Left hindlimb (tissue), 1 donor: ENCODE measurements at regions not wholly inside any gene's neighbourhood (a gene's known extent, or its start where the extent isn't known, plus 50 kb on each side); places are given as distances from the start of the nearest gene placed in this dataset.

ENCODE experiments used
- DNase-seq: peaks from one replicate; pipeline ENCODE4 v3.0.0-alpha.2; 2018

DNA sequence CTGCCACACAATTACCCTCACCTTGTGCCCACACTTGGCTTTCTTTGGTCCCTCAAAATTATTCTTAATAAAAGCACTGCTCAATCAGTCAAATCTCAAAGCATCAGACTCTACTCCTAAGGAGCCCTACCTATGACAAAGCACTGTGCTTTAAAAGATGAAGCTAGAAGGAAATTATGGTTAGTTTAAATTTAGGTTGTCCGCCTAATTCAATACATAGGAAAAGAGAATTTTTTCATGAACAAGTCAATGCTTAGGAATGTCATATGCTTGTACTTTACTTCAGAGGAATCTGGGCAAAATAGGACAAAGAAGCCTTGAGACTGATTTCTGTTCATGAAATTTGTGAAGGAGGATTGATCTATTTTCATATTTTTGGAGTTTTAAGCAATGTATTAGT is 726.4 kb upstream of the CDH2 start:
- DNase-seq, result no peak

DNA sequence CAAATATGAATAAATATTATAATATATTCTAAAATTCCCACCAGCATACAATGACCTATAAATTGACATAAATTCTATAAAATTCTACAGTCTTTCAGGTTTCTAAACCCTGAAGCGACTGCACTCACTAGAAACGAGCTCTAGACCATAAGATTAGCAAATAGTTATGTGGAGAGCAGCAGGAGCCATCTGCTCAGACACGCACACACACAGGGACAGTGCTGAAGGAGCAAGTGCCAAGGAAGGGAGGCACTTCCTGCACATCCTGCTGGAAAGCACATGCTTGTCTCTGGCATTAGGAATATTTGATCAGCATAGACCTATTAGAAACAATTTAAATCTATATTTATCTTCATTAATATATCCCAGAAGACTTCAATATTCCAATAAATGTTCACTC is 713.9 kb upstream of the CDH2 start:
- no peak for DNase-seq

DNA sequence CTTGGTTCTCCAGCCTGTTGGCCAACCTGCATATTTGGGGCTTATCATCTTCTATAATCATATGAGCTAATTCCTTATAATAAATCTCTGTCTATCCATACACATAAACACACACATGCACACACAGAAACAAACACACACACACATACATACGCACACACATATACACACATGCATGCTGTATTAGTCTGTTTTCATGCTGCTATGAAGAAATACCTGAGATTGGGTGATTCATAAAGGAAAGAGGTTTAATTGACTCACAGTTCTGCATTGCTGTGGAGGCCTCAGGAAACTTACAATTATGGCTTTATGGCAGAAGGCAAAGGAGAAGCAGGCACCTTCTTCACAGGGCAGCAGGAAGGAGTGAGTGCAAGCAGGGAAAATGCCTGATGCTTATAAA is 707.4 kb upstream of the CDH2 start:
- DNase-seq, result no peak

DNA sequence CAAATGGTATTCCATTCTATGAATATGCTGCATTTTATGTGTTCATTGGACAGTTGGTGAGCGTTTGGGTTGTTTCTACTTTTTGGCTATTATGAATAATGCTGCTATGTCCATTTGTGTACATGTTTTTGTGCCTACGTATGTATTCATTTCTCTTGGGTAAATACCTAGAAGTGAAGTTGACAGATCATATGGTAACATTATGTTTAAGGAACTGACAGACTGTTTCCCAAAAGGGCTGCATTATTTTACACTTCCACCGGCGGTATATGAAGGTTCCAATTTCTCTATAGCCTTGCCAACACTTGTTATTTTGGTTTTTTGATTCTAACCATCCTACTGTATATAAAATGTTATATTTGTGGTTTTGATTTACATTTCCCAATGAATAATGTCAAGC is 703.9 kb upstream of the CDH2 start:
- no peak for DNase-seq

DNA sequence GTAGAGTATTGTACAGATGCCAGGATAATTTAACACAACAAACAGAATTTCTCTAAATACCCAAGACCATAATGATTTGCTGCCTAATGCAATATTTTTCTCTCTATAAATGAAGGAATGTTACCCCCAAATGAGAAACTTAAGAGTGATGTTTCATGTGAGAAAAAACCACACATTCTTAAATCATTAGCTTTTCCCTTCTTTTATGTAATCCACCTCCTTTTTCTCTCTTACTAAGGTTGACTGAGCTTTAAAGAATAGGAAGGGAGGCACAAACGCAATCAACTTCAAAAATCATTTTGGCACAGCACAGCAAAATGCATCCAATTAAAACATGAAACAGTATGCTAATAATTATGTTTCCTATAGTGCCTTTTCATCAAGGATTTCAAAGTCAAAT is 698.1 kb upstream of the CDH2 start:
- DNase-seq, result no peak

DNA sequence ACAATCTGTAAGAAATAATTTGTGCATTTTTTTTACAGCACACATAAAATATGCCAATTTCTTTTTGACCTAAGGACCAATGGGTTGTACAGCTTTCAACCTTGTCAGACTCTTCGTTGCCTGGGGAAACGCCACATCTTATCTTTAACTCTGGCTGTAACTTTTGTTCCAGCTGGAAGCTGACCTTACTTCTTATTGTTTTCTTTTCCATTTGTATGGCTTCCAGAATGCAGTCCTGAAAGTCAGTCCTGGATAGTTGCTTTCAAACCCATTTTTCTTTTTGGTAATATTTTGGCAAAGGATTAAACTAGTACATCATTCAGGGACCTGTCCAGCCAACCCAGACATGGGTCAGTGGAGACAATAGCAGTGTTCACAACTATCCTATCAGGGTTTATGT is 686.5 kb upstream of the CDH2 start:
- no peak for DNase-seq

DNA sequence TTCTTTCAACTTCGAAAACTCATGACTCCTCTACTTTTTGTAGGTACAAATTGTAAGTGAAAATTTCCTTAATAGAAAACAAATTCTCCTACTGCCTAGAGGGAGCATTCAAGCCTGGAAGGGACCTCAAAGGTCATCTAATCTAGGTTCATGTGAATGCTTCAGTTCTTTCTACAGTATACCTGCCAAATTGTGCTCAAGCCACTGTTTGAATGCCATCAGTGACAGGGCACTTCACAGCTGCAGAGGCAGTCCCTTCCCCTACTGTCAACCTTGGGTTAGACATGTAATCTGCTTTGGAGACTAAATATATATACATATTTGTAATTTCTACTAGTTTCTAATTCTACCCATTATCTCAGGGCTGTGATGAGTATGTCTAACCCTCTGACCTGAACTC is 681.3 kb upstream of the CDH2 start:
- no peak for DNase-seq

DNA sequence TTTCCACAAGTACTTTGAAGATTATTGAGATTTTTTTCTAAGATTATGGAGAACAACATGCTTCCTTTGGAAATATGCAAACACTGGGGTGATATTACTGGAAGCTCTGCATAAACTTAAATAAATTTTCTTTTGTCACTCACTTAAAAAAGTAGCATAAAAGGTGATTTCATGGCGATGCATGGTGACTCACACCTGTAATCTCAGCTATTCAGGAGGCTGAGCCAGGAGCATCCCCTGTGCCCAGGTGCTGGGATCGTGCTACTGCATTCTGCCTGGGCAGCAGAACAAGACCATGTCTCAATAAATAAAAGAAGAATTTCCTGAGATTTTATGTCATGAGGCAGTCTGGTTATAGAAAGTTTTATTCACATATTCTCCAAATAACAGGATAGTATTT is 679.1 kb upstream of the CDH2 start:
- DNase-seq, result no peak

DNA sequence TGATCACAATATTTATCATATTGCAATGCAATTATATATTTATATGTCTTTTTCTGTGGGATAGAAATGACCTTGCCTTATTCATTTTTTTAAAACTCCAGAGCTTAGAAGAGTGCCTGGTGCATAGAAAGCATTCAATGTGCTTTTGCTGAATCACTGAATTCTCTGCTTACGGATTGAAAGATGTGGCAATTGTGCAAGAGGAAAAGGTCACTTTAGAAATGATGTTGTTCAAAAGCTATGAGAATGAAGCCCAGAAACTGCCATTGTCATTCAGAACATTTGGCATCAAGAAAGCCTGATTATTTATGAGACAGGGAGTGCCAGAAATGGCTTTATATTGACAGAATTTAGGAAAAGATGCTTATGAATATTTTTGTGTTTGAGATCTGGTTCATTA is 678.6 kb upstream of the CDH2 start:
- no peak for DNase-seq

DNA sequence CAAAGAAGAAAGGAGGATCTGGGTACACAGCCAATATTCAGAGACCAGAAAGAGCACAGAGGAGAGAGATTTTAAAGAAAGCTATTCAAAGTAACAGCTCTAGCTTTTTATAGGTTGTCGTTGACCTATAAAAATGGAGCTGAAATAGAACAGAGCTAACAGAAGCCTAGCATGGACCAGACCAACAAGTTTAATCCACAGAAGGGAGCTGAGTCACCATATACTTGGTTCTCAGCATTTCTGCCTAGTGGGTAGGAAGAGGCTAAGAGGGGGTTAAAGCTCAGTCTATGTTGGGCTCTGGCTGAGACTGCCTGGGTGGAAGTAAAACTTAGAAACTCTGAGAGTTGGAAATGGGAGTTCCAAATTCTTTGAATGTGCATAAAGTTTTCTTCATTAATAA is 678.0 kb upstream of the CDH2 start:
- no peak for DNase-seq

DNA sequence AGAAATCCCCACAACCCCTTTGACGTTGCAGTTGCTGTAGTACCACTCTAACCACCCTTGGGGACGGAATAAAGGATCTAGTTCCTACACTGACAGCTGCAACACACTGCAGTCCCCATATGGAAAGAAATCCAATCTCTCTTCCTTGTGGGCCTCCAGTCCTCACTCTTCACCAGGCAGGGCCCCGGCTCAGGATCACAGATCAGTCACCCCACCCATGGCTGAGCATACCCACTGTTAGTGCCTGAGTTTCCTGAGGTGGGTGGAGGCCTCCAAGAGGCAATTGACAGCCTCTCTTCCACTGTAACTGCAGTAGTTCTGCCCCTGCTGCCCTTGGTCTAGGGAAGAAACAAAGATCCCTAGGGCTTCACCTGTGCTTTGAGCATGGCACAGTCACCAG is 670.0 kb upstream of the CDH2 start:
- no peak for DNase-seq

DNA sequence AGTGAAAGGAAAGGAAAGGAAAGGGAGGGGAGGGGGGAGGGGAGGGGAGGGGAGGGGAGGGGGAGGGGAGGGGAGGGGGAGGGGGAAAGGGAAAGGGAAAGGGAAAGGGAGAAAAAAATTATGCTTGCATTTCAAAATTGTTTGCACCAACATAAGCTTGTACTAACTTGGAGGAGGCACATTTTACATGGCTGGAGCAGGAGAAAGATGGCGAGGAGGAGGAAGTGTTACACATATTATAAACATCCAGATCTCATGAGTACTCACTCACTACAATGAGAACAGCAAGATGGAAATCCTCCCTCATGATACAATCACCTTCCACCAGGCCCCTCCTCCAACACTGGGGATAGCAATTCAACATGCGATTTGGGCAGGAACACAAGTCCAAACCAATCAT is 660.2 kb upstream of the CDH2 start:
- no peak for DNase-seq

DNA sequence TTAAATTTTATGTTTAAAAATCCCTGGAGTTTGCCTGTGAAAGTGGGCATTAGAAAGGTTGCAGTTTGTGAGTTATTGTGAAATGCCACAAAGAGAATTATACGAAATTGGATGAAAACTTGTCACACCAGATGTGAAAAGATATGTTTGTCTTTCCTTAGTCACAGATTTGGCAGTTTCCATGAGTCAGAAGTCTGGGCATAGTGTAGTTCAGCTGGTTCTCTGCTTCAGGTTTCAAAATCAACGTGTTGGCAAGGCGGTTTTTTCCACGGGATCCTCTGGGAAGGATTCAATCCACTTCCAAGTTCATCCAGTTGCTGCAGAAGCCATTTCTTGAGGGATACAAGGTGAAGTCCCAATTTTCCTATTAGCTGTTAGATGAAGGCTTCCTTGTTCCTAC is 658.0 kb upstream of the CDH2 start:
- DNase-seq, result no peak

DNA sequence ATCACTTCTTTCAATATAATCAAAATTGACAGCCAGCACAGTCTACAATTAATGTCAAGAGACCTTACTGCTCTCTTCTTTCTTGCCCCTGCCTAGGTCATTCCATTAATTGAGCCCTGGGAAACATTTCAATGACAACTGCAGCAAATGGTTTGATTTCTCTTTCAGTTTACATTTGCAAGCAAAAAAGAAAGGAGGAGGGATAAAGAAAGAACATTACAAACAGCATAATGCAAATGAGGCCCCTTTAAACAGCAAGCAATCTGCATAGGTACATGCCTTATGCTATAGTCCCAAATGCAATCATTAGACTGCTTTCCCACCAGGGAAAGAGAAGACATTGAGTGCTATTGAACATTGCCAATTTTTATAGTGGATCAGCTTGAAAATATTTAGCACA is 655.0 kb upstream of the CDH2 start:
- DNase-seq, result no peak

DNA sequence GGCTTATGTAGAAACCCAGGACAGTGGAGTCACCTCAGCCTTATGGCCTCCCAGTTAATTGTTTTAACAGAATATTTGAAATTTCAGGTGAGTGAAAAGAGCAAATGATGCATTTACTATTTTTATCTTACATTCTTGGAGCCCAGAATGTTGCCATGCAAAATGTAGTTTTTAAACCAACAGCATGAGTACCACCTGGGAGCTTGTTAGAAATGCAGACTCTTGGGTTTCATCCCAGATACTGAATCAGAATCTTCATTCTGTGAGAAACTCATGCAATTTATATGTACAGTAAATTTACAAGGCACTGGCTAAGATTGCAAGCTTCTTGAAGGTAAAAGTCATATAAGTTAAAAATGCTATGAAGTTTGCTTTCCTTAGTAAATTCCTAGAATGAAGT is 654.5 kb upstream of the CDH2 start:
- DNase-seq, result no peak

DNA sequence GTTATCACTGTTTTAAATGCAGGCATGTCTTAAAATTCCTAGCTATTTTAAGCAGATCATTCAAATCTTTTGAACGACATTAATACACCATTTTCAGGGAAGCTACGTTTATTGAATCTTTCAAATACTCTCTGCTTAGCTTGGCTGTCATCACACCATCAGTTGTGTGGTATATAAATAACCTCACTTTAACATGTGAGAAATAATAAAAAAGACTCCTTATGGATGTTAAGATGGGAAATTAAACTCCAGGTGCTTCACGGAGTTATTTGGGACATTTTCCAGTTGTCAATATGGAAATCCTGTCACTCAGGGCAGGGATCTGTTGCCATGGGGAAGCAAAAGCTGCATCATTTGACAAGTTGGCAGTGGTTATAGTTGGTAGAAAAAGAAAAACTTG is 649.2 kb upstream of the CDH2 start:
- no peak for DNase-seq

DNA sequence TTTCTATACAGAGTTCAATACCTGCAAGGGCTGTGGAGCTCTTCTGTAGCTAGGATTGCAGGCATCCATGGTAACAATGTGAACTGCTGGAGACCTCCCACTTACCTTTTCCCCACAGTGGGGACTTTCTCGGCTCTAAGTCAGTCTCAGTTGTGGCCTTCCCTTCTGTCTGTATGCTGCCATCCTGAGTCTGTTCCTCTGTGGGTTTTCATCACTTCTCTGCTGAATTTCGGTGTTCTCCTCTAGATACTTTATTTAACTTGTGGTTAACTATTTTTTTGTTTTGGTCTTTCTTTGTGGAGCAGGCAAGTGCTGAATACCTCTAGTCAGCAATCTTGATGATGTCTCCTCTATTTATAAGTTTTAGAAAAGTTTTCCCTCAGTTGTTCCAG is 647.2 kb upstream of the CDH2 start:
- DNase-seq, result no peak

DNA sequence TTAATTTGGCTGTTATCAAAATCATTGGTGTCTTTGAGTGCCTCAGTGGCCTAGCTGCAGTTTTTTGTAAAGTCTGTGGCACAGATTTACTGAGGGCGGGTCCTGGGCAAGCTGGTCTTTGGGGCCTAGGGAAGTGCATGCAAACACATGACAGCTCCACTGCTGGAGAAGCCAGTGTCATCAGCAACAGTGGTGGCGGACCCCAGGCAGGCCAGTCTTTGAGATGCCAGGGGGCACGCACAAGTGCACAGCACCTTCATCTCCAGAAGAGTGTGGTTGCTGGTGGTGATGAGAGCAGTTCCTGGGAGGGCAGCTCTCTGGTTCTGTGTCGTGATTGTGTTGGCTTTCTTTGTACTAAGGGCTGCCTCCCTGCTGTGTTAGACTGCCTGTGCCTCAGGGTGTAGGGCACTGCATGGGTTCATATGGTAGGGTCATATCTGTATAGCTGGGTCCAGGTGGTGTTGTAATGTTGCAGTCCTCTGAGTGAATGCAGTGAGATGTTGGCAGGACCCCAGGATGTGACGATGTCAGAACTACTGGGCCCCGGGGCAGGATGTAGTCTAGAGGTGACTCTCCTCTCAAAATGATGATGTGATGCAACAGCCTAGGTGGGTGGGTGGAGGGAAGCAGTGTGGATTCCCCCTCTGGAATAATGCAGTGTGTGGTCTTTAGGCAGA is 646.7 kb upstream of the CDH2 start:
- DNase-seq, result no peak

DNA sequence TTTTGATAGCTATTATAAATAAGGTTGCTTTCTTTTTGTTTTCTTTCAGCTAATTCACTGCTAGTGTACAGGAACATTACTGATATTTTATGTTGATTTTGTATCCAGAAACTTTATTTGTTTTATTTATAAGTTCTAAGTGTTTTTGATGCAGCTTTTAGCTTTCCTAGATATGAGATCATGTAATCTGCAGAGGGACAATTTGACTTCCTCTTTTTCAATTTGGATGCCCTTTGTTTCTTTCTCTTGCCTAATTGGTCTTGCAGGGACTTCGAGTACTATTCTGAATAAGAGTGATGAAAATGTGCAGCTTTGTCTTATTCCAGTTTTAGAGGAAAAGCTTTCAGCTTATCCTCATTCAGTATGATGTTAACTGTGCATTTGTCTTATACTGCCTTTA is 643.4 kb upstream of the CDH2 start:
- DNase-seq, result no peak

DNA sequence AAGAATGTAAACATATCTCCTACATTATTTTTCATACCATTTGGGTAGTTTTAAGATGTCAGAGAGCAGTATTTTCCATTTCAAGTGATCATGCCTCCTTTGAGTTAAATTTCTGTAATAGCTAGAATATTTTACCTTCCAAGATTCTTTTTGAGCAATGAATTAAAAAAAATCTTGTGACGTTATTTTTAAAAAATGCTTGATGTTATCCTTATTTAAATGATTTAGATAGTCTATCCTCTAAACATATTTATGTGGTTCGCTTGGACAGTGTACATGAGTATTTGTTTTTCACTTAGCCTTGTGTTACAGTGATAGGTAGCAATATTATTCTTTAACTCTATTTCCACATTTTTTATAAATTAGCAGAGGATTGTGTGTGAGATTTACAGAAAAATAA is 639.2 kb upstream of the CDH2 start:
- DNase-seq, result no peak

DNA sequence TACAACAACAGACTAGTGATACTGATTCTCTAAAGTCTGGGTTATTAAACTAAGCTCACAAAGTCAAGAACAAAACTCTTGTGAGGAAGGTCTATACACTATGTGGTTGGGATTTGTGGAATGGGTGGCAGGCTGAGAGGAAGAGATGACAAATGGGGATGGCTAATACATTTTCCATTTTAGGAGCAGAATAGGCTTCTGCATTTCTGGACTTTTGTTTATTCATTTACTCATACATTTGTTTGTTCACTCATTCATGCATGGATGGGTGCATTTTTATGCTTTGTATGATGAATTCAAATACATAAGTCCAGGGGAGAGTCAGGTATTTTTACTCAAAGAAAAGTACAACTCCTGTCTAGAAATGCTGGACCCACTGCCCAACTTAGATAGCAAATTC is 637.4 kb upstream of the CDH2 start:
- no peak for DNase-seq

DNA sequence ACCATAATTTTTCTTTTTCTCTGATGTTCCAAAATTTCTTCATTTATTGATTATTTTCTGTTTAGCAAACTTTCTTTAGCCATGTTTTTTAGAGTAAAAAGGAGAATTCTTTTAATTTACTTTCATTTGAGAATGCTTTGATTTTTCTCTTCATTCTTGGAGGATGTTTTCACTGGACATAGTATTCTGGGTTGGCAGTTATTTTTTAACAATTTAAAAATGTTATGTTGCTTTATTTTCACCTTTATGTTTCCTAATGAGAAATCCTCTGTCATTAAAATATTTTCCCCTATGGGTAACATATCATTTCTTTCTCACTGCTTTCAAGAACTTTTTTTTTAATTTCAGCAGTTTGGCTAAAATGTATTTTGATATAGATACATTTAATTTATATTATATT is 631.4 kb upstream of the CDH2 start:
- DNase-seq, result no peak

DNA sequence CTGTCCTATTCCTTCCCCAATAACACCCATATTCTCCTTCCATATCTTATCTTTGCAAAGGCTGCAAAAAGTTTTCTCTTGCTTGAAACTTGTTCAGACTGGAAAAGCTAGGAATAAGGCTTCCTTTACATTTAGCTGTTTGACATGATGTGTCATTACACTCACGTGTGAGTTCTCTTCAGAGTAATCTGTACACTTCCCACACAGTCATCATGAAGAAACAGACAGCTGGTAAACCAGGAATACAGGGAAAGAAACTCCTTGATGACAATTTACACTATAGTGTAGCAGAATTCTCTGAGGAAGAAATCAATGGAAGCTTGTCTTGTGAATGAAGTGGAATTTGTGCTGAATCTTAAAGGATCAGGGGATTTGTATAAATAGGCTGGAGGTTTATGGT is 628.6 kb upstream of the CDH2 start:
- DNase-seq, result no peak

DNA sequence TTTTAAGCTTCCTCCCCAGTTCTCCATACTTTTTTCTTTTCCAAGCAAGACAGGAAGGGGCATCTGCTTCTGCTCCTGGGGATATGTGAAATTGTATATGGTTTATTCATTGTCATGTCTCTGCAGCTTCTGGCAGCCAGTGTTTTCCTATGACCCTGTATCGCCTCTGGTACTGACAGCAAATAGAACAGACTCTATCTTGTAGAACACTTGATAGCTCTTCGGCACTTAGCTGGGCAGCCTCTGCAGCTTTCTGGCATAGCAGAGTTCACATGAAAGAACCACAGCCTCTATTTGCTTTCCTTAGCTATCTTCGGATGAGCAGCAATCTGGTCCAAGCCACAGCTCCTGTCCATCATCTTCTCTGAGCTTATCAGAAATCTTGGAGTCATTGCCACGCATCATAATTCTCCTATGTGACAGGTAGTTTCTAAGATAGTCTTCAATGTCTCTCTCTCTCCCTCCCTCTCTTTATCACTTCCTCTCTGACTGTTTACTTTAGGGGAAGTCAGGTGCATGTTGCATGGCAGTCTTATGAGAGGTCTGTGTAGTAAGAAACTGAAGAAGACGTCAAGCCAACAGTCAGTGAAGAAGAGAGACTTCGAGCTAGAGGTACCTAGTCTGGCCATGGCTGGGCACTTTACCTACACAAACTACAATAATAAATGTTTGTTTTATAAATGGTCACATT is 627.7 kb upstream of the CDH2 start:
- no peak for DNase-seq

DNA sequence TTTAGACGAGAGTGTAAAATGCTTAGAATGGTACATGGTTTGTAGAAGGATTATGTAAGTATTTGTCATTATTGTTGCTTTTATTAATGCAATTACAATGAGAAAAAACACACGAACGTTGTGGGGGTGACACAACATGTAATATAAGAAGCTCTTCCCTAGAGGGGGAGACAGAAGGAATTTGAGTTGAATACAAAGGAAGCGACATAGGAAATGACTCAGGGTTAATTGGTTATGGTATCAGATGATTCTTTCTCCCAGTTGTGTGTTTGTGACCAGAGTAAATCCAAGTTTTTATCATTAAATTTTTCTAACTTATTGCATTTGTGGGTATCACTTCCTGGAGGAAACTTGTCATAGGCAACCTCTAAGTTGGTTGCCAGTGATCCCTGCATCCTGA is 625.6 kb upstream of the CDH2 start:
- no peak for DNase-seq
